ENCODE measurements at regions not wholly inside any gene's neighbourhood (a gene's known extent, or its start where the extent isn't known, plus 50 kb on each side); places are given as distances from the start of the nearest gene placed in this dataset.

GRCh38 chr7:117974891-117975290, 101.7 kb upstream of the CTTNBP2 start:
- no peak for DNase-seq

- no peak for DNase-seq
These were observed 102.2 kb upstream of the CTTNBP2 start for GRCh38 chr7:117975476-117975875.

- no peak for DNase-seq
These were observed 106.8 kb upstream of the CTTNBP2 start for GRCh38 chr7:117979954-117980497.

GRCh38 chr7:117982071-117983055, 109.1 kb upstream of the CTTNBP2 start:
- DNase-seq: no peak

- DNase-seq: no peak
These were observed 113.5 kb upstream of the CTTNBP2 start for GRCh38 chr7:117986645-117987269.

- DNase-seq: no peak
These were observed 117.6 kb upstream of the CTTNBP2 start for GRCh38 chr7:117990834-117991233.

- no peak for DNase-seq
These were observed 119.6 kb upstream of the CTTNBP2 start for GRCh38 chr7:117992635-117993376.

GRCh38 chr7:117993377-117994003, 120.2 kb upstream of the CTTNBP2 start:
- DNase-seq: peak; percentile 26

GRCh38 chr7:117995850-117996650, 122.8 kb upstream of the CTTNBP2 start:
- DNase-seq: no peak

- no peak for DNase-seq
These were observed 124.9 kb upstream of the CTTNBP2 start for GRCh38 chr7:117997862-117998825.

GRCh38 chr7:118000480-118001202, 127.4 kb upstream of the CTTNBP2 start:
- no peak for DNase-seq

- DNase-seq: no peak
These were observed 130.2 kb upstream of the CTTNBP2 start for GRCh38 chr7:118003476-118003875.

GRCh38 chr7:118005026-118005425, 131.8 kb upstream of the CTTNBP2 start:
- DNase-seq: no peak

GRCh38 chr7:118006979-118007378, 133.7 kb upstream of the CTTNBP2 start:
- DNase-seq: no peak

GRCh38 chr7:118009419-118009818, 136.2 kb upstream of the CTTNBP2 start:
- no peak for DNase-seq

GRCh38 chr7:118011652-118012051, 138.4 kb upstream of the CTTNBP2 start:
- no peak for DNase-seq

GRCh38 chr7:118013252-118014010, 140.2 kb upstream of the CTTNBP2 start:
- no peak for DNase-seq

GRCh38 chr7:118022546-118022945, 149.3 kb upstream of the CTTNBP2 start:
- no peak for DNase-seq

- DNase-seq: no peak
These were observed 153.6 kb upstream of the CTTNBP2 start for GRCh38 chr7:118026791-118027190.
